SJCRH30 (cell line): ENCODE measurements at regions not wholly inside any gene's neighbourhood (a gene's known extent, or its start where the extent isn't known, plus 50 kb on each side); places are given as distances from the start of the nearest gene placed in this dataset.

Experiments
- DNase-seq, 2 experiments: peaks; one replicate each; pipeline ENCODE4 v3.0.0-alpha.2; 2015 to 2020
- H3K27ac ChIP-seq: fragments of 250-450 bp; sonication (Bioruptor Pico); 2 replicates; pipeline ENCODE4 v1.5.1; 2020; ENCODE audit warnings: mild to moderate bottlenecking, moderate library complexity
- H3K27me3 ChIP-seq: fragments of 250-450 bp; sonication (Bioruptor Pico); 2 replicates; pipeline ENCODE4 v1.5.1; 2020; ENCODE audit warnings: mild to moderate bottlenecking, moderate library complexity
- H3K36me3 ChIP-seq: fragments of 250-450 bp; sonication (Bioruptor Pico); 2 replicates; pipeline ENCODE4 v1.5.1; 2020; ENCODE audit warnings: mild to moderate bottlenecking, moderate library complexity
- H3K4me1 ChIP-seq: fragments of 250-450 bp; sonication (Bioruptor Pico); 2 replicates; pipeline ENCODE4 v1.5.1; 2020; ENCODE audit warnings: mild to moderate bottlenecking, moderate library complexity
- H3K4me3 ChIP-seq: fragments of 250-450 bp; sonication (Bioruptor Pico); 2 replicates; pipeline ENCODE4 v1.5.1; 2020; ENCODE audit warnings: mild to moderate bottlenecking, moderate library complexity
- H3K9me3 ChIP-seq: fragments of 250-450 bp; sonication (Bioruptor Pico); replicated peaks from 2 replicates; pipeline ENCODE4 v1.5.1; 2020; ENCODE audit warnings: mild to moderate bottlenecking, moderate library complexity

DNA sequence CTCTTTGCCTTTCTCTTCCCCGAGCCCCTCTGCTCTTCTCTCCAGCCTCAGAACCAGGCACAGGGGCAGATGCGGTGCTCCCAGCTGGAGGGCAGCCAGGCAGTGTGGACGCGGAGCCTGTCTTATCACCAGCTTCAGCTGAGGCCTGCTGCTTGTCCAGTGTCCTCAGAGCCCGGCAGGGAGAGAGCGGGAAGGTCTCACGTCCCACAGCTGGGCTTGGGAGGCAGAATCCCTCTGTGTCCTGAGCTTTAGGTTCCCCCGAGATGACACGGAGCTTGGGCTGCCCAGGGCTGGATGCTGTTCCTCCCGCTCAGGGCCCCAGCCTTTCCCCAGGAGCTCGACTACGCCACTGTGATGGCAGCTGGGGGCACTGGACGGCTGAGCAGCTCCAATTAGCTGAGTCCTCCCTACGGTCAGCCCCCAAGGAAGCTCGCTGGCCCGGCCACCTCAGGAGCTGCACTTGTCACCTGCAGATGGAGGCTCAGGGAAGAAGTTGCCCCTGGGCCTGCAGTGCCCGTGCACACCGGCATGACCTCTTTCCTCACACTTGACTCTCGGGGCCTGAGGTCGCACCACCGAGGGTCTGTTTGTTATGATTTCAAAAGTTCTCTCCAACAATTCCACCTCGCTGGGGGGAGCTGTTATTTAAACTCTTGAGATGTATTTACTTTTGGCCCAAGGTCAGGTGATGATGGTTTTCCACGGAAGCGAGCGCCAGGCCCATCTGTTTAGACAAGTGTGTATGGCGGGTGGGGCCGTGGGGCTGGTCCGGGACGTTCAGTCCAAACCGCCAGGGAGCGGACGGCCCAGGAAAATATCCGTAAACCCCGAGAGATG is 127.3 kb downstream of the SIK1 start:
- Histone ChIP-seq H3K9me3 (0 out of 2 replicates have a peak, but pooled peaks cover 2% of the 10 kb centered on the region), H3K27ac (no peak overlapping the region), H3K4me1 (peaks cover 18% of the 10 kb centered on the region), H3K4me3 (no peak overlapping the region), H3K27me3 (no peaks in the 10 kb centered on the region), H3K36me3 (no peaks in the 10 kb centered on the region)
- no peak for DNase-seq

DNA sequence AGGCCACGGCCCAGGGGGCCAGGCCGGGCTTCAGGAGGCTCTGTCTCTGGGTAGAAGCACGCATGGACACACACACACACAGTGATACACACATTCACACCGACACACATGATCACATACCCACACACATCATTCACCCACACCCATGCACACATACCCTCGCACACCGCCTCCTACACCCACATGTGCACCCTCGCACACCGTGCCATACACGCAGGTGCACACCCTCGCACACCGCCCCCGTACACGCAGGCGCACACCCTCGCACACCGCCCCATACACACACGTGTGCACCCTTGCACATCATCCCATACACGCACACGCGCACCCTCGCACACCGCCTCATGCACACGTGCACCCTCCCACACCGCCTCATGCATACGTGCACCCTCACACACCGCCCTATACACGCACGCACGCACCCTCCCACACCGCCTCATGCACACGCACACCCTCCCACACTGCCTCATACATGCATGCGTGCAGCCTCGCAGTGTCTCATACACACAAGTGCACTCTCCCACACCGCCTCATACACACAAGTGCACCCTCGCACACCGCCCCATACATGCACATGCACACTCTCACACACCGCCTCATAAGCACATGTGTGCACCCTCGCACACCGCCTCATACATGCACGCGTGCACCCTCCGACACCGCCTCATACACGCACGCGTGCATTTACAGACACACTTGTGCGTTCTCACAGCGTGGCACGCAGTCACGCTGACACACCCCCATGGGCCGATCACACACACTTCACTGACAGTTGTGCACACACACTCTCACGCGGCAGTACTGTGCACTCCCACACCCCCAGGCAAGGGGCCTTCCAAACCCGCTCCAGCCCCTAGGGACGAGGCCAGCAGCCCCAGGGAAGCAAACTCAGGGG is 128.1 kb downstream of the SIK1 start:
- H3K4me3 ChIP-seq, result no peak overlapping the region
- 0 out of 2 replicates have a peak, but pooled peaks cover 2% of the 10 kb centered on the region for H3K9me3 ChIP-seq
- H3K4me1 ChIP-seq, result peaks cover 15% of the 10 kb centered on the region
- no peak for DNase-seq
- no peaks in the 10 kb centered on the region for H3K27me3 ChIP-seq
- no peaks in the 10 kb centered on the region for H3K36me3 ChIP-seq
- no peak overlapping the region for H3K27ac ChIP-seq

DNA sequence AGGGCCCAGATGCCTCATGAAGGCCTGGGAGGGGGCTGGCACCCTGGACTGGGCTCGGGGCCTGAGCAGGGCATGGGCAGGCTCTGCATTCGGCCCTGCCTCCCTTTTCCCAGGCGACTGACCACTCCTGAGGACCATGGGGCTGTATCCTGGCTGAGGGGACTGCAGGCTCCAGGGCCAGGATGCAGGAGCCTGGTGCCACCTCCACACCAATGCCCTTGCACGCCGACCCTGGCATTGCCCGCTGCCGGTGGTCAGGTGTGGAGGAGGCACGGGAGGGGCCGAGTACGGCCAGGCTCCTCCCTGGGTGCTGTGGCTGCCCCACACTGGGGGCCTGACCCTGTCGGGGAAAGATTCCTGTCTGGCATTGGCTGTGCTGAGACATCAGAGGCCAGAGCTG is 128.9 kb downstream of the SIK1 start:
- H3K27ac ChIP-seq, result no peak overlapping the region
- H3K4me3 ChIP-seq, result no peak overlapping the region
- no peaks in the 10 kb centered on the region for H3K36me3 ChIP-seq
- H3K4me1 ChIP-seq, result peaks cover 10% of the 10 kb centered on the region
- no peaks in the 10 kb centered on the region for H3K27me3 ChIP-seq
- no peak for DNase-seq
- H3K9me3 ChIP-seq, result 0 out of 2 replicates have a peak, but pooled peaks cover 2% of the 10 kb centered on the region

DNA sequence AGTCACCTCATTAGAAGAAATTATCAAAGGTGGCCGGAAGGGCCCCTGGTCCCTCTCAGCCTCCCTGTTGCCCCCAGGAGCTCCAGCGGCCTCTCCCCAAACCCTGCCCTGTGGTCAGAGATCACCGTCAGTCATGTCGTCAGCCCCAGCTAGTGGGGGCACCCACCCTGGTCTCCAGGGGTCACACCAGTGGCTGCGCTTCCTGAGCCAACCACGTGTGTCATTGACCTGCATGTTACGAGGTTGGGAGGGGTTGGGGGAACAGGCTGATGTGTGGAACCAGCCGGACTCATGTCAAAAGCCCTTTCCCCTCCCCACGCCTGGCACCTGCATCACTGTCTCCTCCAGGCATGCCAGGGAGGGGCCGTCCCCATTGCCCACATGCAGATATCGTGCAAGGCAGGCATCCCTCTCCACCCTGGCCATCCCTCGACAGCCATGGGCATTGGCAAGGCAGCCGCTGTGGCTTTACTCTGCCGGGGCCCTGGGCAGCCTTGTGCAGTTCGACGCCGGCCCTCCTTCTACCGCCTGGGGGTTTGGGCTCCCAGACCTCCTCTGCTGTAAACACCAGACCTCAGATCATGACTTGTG is 128.7 kb downstream of the CRYAA start:
- no peaks in the 10 kb centered on the region for H3K27me3 ChIP-seq
- H3K36me3 ChIP-seq, result no peaks in the 10 kb centered on the region
- H3K4me1 ChIP-seq, result peaks cover 10% of the 10 kb centered on the region
- no peak overlapping the region for H3K4me3 ChIP-seq
- no peak overlapping the region for H3K27ac ChIP-seq
- DNase-seq, result no peak
- 0 out of 2 replicates have a peak, but pooled peaks cover 2% of the 10 kb centered on the region for H3K9me3 ChIP-seq

DNA sequence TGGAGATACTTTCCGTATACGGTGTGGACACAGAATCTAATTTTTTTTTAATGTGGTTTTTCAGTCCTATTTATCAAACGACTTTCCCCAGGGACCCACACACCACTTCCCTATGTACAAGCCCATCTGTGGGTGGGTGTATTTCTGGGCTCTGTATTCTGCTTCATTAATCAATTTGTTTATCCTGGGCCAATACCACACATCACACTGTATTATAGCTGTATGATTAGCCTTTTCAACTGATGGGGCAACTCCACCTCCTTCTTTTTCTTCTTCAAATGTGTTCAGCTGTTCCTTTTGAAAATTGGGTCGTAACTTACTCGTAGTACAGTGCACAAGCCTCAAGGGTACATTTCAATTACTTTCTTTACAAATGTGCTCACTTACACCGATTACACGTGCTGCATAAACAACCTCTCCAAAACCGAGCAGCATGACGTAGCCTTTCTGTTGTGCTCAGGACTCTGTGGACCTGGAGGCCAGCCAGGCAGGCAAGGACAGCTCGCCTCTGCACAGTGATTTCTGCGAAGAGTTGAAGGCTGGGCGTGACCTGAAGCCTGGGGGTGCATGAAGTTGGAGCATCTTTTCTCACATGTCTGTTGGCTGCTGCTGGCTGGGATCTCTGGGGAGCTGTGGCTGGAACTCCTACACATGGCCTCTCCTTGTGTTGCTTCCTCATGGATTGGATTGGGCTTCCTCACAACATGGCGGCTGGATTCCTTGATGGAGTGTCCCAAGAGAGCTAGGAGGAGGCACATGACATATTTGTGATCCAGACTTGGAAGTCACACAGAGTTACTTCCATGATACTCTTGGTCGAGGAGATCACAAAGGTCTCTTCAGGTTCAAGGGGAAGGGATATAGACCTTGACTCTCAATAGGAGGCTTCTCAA is 126.5 kb downstream of the CRYAA start:
- Histone ChIP-seq H3K27me3 (no peaks in the 10 kb centered on the region), H3K27ac (no peak overlapping the region), H3K9me3 (0 out of 2 replicates have a peak, but pooled peaks cover 2% of the 10 kb centered on the region), H3K4me1 (peaks cover 7% of the 10 kb centered on the region; the same call in 1 of the 2 replicates), H3K4me3 (no peak overlapping the region), H3K36me3 (no peaks in the 10 kb centered on the region)
- no peak for DNase-seq

DNA sequence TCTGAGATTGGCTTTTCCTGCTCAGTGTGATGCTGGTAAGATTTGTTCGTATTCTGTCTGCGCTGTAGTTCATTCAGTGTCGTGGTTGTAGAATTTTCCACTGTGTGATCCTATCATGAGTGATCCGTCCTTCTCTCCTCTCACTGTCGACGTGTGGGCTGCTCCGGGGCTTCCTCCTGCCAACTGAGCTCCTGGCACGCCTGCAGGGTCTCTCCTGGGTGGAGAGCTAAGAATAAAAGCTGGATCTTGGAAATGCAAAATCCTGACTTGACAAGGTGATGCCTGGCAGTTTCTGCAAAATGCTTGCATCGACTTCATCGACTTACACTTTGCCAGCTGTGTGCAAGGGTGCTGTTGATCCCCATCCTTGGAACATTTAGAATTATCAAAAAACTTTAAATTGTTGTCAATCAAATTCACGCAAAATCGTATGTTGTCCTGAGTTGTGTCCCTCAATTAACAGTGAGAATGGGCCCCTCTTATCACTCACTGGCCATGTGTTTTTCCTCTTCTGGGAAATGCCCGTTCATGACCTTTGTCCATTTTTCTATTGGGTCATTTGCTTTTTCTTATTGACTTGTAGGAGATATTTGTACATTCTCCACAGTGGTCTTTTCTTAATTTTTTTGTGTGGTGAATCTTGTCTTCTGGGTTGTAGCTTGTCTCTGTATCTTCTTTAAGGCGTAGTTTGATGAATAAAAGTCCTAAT is 125.5 kb downstream of the CRYAA start:
- Histone ChIP-seq H3K9me3 (0 out of 2 replicates have a peak, but pooled peaks cover 2% of the 10 kb centered on the region), H3K4me3 (no peak overlapping the region), H3K4me1 (peaks cover 12% of the 10 kb centered on the region; the same call in 1 of the 2 replicates), H3K27ac (no peak overlapping the region), H3K36me3 (no peaks in the 10 kb centered on the region), H3K27me3 (no peaks in the 10 kb centered on the region)
- DNase-seq, result no peak

DNA sequence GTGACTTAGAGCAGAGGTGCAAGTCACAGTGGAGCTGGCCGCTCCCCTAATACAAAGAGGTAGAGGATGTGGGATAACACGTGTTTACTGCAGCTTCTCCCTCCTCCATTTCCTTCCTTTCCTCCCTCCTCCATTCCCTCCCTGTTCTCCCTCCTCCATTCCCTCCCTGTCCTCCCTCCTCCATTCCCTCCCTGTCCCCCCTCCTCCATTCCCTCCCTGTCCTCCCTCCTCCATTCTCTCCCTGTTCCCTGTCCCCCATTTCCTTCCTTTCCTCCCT is 124.0 kb downstream of the CRYAA start:
- Histone ChIP-seq H3K4me1 (peaks cover 21% of the 10 kb centered on the region), H3K4me3 (no peak overlapping the region), H3K9me3 (0 out of 2 replicates have a peak, but pooled peaks cover 2% of the 10 kb centered on the region), H3K36me3 (no peaks in the 10 kb centered on the region), H3K27me3 (no peaks in the 10 kb centered on the region), H3K27ac (no peak overlapping the region)
- DNase-seq, result no peak

DNA sequence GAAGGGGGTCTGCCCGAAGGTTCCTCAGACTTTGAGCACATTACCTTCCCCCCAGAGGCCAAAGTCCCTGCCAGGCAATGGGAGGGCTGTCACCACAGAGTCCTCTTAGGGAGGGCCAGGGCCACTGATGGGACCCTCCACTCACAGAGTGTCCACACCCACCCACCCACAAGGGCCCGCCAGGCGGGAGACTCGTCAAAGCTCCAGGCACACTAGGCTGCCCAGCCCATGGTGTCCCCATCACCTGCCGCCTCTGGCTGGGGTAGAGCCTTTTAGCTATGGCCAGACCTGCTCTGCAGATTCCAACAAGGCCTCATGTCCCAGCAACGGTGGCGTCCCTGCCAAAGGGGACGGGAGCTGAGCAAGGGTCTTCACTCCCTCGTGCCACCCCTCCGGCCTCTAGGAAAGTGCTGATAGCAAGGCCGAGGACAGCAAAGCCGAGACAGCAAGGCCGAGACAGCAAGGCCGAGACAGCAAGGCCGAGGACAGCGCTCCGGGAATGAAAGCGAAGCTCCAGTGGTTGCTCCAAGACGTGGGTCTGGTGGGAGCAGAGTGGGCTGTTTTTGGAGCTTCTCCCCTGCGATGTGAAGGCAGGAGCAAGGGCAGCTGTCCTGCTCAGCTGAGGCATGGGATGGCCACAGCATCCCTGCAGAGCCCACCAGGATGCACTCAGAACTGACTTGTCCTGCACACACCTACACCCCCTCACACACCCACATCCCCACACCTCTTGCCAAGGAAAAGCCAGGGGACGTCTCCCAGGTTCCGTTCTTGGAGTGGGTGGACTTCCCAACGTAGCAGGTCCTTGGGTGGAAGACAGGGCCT is 123.4 kb downstream of the CRYAA start:
- Histone ChIP-seq H3K4me1 (peaks cover 27% of the 10 kb centered on the region), H3K36me3 (no peaks in the 10 kb centered on the region), H3K27ac (no peak overlapping the region), H3K27me3 (no peaks in the 10 kb centered on the region), H3K4me3 (no peak overlapping the region), H3K9me3 (0 out of 2 replicates have a peak, but pooled peaks cover 2% of the 10 kb centered on the region)
- no peak for DNase-seq

DNA sequence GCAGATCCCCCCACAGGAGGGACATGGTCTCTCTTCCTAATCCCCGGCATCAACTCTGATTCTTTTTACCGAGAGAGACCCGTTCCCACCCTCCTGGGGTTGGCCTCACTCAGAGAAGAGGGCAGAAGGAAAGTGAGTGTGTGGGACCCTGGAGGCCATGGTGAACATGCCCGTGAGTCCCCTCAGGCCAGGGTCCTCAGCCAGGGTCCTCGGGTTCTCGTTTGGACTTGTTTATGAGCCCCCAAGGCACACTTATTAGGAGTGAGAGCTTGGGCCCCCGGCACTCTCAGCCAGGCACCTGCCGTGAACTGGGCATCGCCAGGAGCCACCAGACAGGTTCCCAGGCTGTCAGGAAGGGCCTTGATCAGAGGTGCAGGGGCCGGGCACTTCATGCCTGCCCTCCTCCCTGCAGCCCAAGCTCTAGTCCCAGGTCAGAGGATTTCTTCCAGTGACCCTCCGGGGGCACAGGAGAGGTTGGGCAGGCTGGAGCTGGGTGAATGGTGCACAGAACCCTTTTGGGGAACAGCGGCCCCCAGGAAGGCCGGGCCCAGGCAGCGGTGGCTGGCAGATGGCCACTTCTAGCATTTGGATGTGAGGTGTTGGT is 122.6 kb downstream of the CRYAA start:
- no peak overlapping the region for H3K27ac ChIP-seq
- H3K27me3 ChIP-seq, result no peaks in the 10 kb centered on the region
- H3K9me3 ChIP-seq, result 0 out of 2 replicates have a peak, but pooled peaks cover 2% of the 10 kb centered on the region
- H3K4me1 ChIP-seq, result peaks cover 31% of the 10 kb centered on the region
- H3K4me3 ChIP-seq, result no peak overlapping the region
- H3K36me3 ChIP-seq, result no peaks in the 10 kb centered on the region
- DNase-seq, result no peak

DNA sequence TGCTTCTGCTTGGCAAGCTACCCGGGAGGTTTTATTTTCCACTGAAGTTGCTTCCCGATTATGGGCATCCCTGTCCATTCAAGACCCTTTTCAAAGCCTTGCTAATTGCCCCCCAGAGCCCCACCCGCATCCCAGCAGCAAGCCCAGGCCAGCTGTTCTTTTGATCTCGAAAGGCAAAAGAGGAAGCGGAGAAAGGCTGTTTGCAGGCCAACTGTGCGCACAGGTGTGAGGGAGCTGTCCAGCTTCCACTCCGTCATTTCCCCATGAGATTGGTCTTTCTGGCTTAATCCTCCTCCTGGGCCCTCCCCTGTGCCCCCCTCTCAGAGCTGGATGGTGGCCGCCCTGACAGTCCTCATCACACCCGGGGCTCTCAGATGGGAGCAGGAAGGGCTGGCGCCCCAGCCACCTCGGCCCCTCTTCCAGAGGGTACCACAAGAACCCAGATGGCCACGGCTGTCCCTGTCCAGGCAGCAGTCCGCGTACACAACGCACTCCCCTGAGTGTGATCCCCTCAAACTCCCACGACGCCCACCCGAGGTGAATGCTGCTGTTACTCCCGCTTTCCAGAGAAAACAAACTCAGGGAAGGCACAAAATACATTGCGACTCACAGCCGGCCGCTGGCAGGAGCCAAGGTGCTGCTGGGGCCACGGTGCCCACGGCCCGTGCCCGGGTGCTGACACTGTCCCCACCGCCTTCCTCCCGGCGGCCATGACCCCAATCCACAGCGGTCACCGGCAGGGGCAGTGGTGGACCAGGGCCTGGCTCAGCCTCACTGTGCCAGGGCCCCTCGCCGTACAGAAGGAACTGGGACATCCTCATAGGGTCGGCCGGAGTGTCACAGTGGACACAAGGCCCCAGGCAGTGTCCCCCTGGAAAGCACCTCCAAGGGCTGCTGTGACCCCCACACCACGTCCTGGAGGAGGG is 121.9 kb downstream of the CRYAA start:
- Histone ChIP-seq H3K27me3 (no peaks in the 10 kb centered on the region), H3K9me3 (0 out of 2 replicates have a peak, but pooled peaks cover 1% of the 10 kb centered on the region), H3K4me3 (no peak overlapping the region), H3K27ac (no peak overlapping the region), H3K4me1 (peaks cover 35% of the 10 kb centered on the region), H3K36me3 (no peaks in the 10 kb centered on the region)
- DNase-seq, result peak; percentile 82 to 85

DNA sequence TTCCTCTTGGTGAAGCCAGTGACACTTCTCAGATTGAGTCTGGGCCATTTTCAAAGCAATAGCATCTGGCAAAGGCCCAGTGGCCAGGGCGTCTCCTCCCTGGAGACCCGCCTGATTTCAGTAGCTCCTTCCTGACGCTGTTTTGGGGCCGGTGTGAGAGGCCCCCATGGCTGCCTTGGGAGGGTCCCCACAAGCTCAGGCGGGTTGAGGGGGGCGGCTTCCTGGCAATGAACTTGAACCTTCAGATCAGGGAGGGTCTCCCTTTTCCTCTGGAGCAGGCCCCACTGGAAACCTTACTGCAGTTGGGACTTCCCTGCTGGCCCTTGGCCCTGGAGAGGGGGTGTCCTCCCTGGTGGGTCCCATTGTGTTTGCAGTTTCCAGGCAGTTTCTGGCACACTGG is 121.2 kb downstream of the CRYAA start:
- H3K27me3 ChIP-seq, result no peaks in the 10 kb centered on the region
- no peak overlapping the region for H3K27ac ChIP-seq
- H3K36me3 ChIP-seq, result no peaks in the 10 kb centered on the region
- H3K4me3 ChIP-seq, result no peak overlapping the region
- H3K4me1 ChIP-seq, result peaks cover 35% of the 10 kb centered on the region
- no peak for DNase-seq
- no peaks in the 10 kb centered on the region for H3K9me3 ChIP-seq

DNA sequence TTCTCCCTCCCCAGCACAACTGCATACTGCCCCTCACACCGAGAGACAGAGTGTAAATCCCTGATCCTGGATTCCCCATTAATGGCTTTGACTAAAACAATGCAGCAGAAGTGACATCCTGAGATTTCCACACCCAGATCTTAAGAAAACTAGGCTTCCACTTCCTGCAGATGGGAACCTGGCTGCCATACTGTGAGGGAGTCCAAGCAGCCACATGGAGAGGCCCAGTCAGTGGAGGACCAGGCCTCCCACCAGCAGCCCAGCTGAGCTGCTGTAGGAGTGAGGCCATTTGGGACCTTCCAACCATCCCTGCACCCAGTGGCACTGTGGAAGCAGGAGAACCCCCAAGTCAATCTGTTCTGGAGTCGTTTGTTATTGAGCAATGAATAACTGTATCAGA is 120.6 kb downstream of the CRYAA start:
- H3K9me3 ChIP-seq, result no peaks in the 10 kb centered on the region
- no peak overlapping the region for H3K27ac ChIP-seq
- H3K4me3 ChIP-seq, result no peak overlapping the region
- no peaks in the 10 kb centered on the region for H3K27me3 ChIP-seq
- DNase-seq, result no peak
- peaks cover 35% of the 10 kb centered on the region for H3K4me1 ChIP-seq
- H3K36me3 ChIP-seq, result no peaks in the 10 kb centered on the region
